ENCODE measurements at regions not wholly inside any gene's neighbourhood (a gene's known extent, or its start where the extent isn't known, plus 50 kb on each side); places are given as distances from the start of the nearest gene placed in this dataset.
"Not testable (repeated sequence)": the region's sequence is repeated elsewhere in the genome, so short reads cannot be mapped to it uniquely, and the experiment has no call there.

DNA sequence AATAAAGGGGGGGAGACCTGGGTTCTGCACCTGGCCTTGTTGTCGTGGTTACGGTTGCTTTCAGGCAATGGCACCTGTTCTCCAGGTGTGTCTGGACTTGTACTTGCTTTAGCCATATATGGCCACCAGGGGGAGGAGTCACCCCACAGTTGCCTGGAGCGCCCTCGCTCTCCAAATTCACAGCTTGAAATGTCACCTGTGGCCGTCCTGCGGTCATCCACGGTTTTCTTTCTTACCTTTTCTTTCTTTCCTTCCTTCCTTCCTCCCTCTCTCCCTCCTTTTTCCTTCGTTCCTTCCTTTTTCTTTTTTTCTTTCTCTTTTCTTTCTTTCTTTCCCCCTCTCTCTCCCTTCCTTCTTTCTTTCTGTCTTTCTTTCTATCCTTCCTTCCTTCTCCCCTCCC, 157.2 kb upstream of the ZNF92 start:
- intact Hi-C loops (cut with DNase I; ENCODE audit: low total_unique reads), result no loop called here
- peak in 1 of 2 donors; percentile 24 for DNase-seq (ENCODE audit: low spot score in 2 of 2)
- TF ChIP-seq, protein P1, sequence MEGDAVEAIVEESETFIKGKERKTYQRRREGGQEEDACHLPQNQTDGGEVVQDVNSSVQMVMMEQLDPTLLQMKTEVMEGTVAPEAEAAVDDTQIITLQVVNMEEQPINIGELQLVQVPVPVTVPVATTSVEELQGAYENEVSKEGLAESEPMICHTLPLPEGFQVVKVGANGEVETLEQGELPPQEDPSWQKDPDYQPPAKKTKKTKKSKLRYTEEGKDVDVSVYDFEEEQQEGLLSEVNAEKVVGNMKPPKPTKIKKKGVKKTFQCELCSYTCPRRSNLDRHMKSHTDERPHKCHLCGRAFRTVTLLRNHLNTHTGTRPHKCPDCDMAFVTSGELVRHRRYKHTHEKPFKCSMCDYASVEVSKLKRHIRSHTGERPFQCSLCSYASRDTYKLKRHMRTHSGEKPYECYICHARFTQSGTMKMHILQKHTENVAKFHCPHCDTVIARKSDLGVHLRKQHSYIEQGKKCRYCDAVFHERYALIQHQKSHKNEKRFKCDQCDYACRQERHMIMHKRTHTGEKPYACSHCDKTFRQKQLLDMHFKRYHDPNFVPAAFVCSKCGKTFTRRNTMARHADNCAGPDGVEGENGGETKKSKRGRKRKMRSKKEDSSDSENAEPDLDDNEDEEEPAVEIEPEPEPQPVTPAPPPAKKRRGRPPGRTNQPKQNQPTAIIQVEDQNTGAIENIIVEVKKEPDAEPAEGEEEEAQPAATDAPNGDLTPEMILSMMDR (IDR thresholded peaks at IDR 0.05), result no peak
- TF ChIP-seq POLR2A (IDR thresholded peaks at IDR 0.05), result no peak

DNA sequence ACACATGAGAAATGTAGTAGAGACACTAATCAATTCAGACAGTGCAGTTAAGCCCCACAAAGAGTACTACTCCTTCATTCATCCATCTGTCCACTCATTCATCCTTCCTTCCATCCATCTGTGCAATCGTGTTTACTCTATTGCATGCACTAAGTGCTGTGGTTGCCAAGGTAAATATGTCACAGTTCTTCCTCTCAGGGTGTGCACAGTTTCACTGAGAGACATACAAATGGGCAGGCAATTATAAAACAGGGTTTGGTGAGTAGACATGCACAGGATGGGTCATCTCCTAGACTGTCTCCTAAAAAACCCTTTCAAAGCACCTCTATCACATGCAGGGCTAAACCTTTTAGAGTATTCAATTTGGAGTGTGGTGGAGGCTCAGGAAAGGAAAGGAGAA, 160.4 kb upstream of the ZNF92 start:
- DNase-seq (ENCODE audit: low spot score in 2 of 2); intact Hi-C loops (cut with DNase I; ENCODE audit: low total_unique reads); H3K4me3 ChIP-seq (ENCODE audit: low read depth, poor library complexity, severe bottlenecking): not testable (repeated sequence)
- 54 to 63% methylated on average over 1 of the region's 1 CpG for WGBS, 2 donors

More for the DNA sequence above, 157.2 kb upstream of the ZNF92 start:
- no peak overlapping the region for H3K4me3 ChIP-seq (ENCODE audit: low read depth, poor library complexity, severe bottlenecking)
- WGBS, 2 donors, result 14 to 18% methylated on average over 8 of the region's 8 CpGs

DNA sequence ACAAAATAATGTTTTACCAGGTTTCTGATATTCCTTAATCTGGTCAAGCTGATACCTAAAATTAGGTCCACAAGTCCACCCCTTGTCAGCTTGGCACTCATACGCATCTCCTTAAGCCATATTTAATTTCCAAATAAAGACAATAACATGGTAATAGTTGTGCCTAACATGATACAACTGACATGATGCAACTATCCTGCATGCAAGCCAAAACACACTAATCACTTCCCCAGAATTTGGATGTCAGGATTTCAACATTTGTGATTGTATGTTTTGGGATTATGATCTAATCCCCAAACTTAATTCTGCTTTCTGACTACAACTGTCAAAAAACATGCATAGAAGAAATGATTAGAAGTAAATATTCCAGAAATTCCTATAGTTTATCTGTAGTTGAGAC, 174.4 kb upstream of the ZNF92 start:
- DNase-seq (ENCODE audit: low spot score in 2 of 2); H3K4me3 ChIP-seq (ENCODE audit: low read depth, poor library complexity, severe bottlenecking); intact Hi-C loops (cut with DNase I; ENCODE audit: low total_unique reads): not testable (repeated sequence)
- WGBS, 2 donors, result 83 to 100% methylated on average over 1 of the region's 1 CpG

DNA sequence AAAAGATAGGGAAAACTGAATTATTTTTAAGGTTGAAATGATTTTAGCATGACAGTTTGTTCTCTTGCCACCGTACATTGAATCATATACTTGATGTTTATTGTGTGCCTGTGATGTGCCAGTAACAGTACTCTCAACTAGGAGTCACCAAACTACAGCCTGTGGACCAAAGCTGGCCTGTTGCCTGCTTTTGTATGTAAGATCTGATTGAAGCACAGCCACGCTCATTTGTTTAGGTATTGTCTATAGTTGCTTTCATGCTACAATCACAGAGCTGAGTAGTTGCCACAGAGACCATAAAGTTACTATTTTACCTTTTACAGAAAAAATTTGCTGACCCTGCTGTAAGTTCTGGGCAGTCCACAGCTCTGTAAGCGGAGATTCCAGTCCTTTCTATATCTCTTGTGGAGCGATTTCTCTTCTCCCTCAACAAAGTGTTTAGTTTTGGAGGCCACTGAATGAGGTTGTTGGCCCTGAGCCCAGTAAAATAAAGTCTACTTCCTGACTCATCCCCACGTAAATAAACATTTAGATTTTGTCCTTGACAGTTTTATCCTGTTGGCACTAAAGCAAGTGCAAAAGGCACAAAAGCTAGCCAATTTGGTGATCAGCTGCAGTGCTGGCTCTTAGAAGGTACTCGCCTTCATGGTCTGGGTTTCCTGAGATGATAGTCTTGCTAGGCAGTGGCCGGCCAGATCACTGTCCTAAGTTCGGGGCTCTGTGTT, 180.2 kb upstream of the ZNF92 start:
- 60 to 71% methylated on average over 4 of the region's 8 CpGs for WGBS, 2 donors
- H3K4me3 ChIP-seq (ENCODE audit: low read depth, poor library complexity, severe bottlenecking); intact Hi-C loops (cut with DNase I; ENCODE audit: low total_unique reads); DNase-seq (ENCODE audit: low spot score in 2 of 2): not testable (repeated sequence)

DNA sequence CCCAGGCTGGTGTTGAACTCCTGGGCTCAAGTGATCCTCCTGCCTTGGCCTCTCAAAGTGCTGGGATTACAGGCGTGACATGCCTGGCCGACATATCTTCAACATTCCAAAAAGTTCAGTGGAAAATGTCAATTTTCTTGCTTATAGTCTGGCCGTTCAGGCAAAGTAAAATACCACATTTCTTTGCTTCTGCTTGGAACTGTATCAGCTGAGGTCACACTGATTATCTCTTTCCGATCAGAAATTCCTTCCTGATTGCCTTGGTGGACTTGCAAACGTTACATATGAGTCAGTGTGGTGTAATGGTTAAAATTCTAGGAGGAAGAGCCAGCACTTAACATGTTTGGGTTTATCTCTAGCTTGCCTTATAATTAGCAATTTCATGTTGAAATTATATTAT, 170.6 kb upstream of the ERV3-1 start:
- H3K4me3 ChIP-seq (ENCODE audit: low read depth, poor library complexity, severe bottlenecking); DNase-seq (ENCODE audit: low spot score in 2 of 2); intact Hi-C loops (cut with DNase I; ENCODE audit: low total_unique reads): not testable (repeated sequence)
- 64 to 81% methylated on average over 5 of the region's 5 CpGs for WGBS, 2 donors

DNA sequence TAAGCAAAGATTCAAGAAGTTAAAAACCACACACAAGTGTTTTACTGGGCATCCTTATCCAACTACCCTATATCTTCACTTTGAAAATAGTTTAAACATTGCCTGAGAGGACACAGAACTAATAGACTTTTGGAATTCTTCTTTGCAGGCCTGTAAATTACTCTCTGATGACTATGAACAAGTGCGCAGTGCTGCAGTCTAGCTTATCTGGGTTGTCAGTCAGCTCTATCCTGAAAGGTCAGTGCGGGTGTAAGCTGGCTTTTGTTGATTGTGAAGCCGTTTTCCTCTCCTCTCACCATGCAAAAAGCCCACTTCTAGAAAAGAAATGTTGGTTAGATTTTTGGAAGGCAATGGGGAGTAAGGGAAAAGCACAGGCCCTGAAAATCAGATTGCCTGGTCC, 143.6 kb upstream of the ERV3-1 start:
- no CpG with 5 or more reads among the region's 3 CpGs for WGBS, 2 donors
- DNase-seq (ENCODE audit: low spot score in 2 of 2); H3K4me3 ChIP-seq (ENCODE audit: low read depth, poor library complexity, severe bottlenecking); intact Hi-C loops (cut with DNase I; ENCODE audit: low total_unique reads): not testable (repeated sequence)

- intact Hi-C loops (cut with DNase I; ENCODE audit: low total_unique reads); H3K4me3 ChIP-seq (ENCODE audit: low read depth, poor library complexity, severe bottlenecking); DNase-seq (ENCODE audit: low spot score in 2 of 2): not testable (repeated sequence)
- 86 to 92% methylated on average over 2 of the region's 2 CpGs for WGBS, 2 donors
These were observed 139.8 kb upstream of the ERV3-1 start for GRCh38 chr7:65146118-65146914.

- H3K4me3 ChIP-seq (ENCODE audit: low read depth, poor library complexity, severe bottlenecking); DNase-seq (ENCODE audit: low spot score in 2 of 2); intact Hi-C loops (cut with DNase I; ENCODE audit: low total_unique reads): not testable (repeated sequence)
These were observed 139.2 kb upstream of the ERV3-1 start for GRCh38 chr7:65145710-65146109.

GRCh38 chr7:65145008-65145407, 138.5 kb upstream of the ERV3-1 start:
- DNase-seq (ENCODE audit: low spot score in 2 of 2); H3K4me3 ChIP-seq (ENCODE audit: low read depth, poor library complexity, severe bottlenecking); intact Hi-C loops (cut with DNase I; ENCODE audit: low total_unique reads): not testable (repeated sequence)
- 70 to 88% methylated on average over 1 of the region's 1 CpG for WGBS, 2 donors

- 86 to 92% methylated on average over 2 of the region's 2 CpGs for WGBS, 2 donors
- DNase-seq (ENCODE audit: low spot score in 2 of 2); H3K4me3 ChIP-seq (ENCODE audit: low read depth, poor library complexity, severe bottlenecking); intact Hi-C loops (cut with DNase I; ENCODE audit: low total_unique reads): not testable (repeated sequence)
These were observed 138.1 kb upstream of the ERV3-1 start for GRCh38 chr7:65144557-65144956.

DNA sequence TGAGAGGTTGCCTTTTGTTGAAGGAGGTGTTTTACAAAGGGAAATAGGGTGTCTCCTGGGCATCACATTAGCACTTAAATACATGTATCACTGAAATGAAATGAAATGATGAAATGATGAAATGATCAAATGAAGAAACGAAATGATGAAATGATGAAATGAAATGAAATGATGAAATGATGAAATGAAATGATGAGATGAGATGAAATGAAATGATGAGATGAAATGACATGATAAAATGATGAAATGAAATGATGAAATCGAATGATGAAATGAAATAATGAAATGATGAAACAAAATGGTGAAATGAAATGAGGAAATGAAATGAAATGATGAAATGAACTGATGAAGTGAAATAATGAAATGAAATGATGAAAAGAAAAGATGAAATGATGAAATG, 137.6 kb upstream of the ERV3-1 start:
- intact Hi-C loops (cut with DNase I; ENCODE audit: low total_unique reads); DNase-seq (ENCODE audit: low spot score in 2 of 2); H3K4me3 ChIP-seq (ENCODE audit: low read depth, poor library complexity, severe bottlenecking): not testable (repeated sequence)
- WGBS, 2 donors, result 81 to 91% methylated on average over 2 of the region's 2 CpGs

DNA sequence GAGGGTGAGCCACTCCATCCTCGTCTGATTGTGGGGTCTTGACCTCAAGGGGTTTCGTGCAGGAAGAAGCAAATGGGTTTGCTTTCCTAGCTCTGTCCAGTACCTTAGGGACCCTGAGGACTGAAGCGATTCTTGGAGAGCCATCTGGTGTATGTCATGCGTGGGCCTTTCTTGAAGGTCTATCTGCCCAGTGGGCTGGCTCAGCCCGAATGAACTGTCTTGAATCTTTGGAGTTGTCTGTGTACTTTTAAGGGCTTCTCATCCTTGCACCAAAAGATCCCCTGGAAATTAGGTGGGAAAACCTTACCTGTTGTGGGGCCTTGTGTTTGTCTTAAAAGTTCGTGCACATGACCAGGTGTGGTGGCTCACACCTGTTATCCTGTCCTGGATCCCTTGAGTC, 135.4 kb upstream of the ERV3-1 start:
- intact Hi-C loops (cut with DNase I; ENCODE audit: low total_unique reads); DNase-seq (ENCODE audit: low spot score in 2 of 2); H3K4me3 ChIP-seq (ENCODE audit: low read depth, poor library complexity, severe bottlenecking): not testable (repeated sequence)
- WGBS, 2 donors, result 71 to 100% methylated on average over 1 to 2 of the region's 6 CpGs

DNA sequence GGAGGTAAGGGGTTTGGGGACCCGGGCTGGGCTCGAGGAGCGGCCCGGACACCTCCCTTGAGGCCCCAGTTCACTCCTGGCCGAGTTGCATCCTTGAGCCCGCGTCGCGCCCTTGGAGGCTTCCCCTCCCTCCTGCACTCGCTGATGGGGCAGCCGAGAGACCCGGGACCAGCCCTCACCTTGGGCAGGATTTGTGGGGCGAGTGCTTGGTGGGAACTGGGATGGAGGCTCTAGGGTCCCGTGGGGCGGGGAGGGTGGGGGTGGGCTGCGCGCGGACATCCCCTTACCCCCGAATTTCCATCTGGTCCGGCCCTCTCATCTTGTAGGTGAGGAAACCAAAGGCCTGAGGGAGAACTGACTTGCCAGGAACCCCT, 134.9 kb upstream of the ERV3-1 start:
- 43% methylated on average over 7 of the region's 20 CpGs; no CpG with 5 or more reads in 1 of the 2 donors for WGBS, 2 donors
- peak in 1 of 2 donors; percentile 77 for DNase-seq (ENCODE audit: low spot score in 2 of 2)
- H3K4me3 ChIP-seq (ENCODE audit: low read depth, poor library complexity, severe bottlenecking); intact Hi-C loops (cut with DNase I; ENCODE audit: low total_unique reads): not testable (repeated sequence)

Data from lower leg skin (tissue), 4 donors.